ENCODE measurements at regions not wholly inside any gene's neighbourhood (a gene's known extent, or its start where the extent isn't known, plus 50 kb on each side); places are given as distances from the start of the nearest gene placed in this dataset.

DNA sequence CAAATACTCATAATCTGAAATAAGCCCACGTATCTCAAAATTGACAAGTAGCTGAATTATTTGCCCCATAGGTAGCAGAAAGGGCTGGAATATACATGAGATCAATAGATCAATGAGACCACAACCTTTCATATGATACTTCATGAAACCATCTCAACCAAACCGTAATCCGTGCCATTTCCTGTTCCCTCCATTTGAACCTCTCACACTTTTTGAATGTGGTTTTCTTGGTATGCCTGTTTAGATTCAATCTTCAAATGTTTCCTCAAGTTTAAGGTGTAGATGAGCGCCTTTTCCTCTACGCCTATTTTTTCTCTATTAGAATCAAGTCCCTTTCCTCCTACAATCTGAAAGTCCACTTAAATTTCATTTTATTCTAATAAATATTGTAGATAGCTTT lies 805.5 kb downstream of the EFNA5 start:
- TF ChIP-seq, protein P1, sequence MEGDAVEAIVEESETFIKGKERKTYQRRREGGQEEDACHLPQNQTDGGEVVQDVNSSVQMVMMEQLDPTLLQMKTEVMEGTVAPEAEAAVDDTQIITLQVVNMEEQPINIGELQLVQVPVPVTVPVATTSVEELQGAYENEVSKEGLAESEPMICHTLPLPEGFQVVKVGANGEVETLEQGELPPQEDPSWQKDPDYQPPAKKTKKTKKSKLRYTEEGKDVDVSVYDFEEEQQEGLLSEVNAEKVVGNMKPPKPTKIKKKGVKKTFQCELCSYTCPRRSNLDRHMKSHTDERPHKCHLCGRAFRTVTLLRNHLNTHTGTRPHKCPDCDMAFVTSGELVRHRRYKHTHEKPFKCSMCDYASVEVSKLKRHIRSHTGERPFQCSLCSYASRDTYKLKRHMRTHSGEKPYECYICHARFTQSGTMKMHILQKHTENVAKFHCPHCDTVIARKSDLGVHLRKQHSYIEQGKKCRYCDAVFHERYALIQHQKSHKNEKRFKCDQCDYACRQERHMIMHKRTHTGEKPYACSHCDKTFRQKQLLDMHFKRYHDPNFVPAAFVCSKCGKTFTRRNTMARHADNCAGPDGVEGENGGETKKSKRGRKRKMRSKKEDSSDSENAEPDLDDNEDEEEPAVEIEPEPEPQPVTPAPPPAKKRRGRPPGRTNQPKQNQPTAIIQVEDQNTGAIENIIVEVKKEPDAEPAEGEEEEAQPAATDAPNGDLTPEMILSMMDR (IDR thresholded peaks at IDR 0.05 in 2 of 3, conservative IDR thresholded peaks at IDR 0.05 in 1 of 3; ENCODE audit: borderline replicate concordance in 1 of 3, insufficient read depth in 1 of 3, low read depth in 2 of 3, low read length in 2 of 3): no peak
- TF ChIP-seq EZH2 (IDR thresholded peaks at IDR 0.05) (no peak), EZH2phosphoT487 (IDR thresholded peaks at IDR 0.05; ENCODE audit: borderline replicate concordance) (no peak), CEBPB (IDR thresholded peaks at IDR 0.05; ENCODE audit: low read depth) (no peak), ZFX (IDR thresholded peaks at IDR 0.05) (no peak)

All from HCT116 (cell line).